Skeletal muscle satellite cell (primary cell): ENCODE measurements at regions not wholly inside any gene's neighbourhood (a gene's known extent, or its start where the extent isn't known, plus 50 kb on each side); places are given as distances from the start of the nearest gene placed in this dataset.

Source experiments
- H3K27me3 ChIP-seq: 2 replicates; pipeline ENCODE4 v1.7.0; 2013; ENCODE audit warnings: low read length; ENCODE audit not compliant: control insufficient read depth, insufficient read depth
- H3K36me3 ChIP-seq: 2 replicates; pipeline ENCODE4 v1.7.0; 2013; ENCODE audit warnings: mild to moderate bottlenecking, control low read depth, low read length; ENCODE audit not compliant: insufficient read depth
- H3K4me1 ChIP-seq: 2 replicates; pipeline ENCODE4 v1.7.0; 2013; ENCODE audit warnings: low read length; ENCODE audit not compliant: control insufficient read depth, insufficient read depth
- H3K4me2 ChIP-seq: 2 replicates; pipeline ENCODE4 v1.7.0; 2013; ENCODE audit warnings: mild to moderate bottlenecking, low read length
- H3K4me3 ChIP-seq: 2 replicates; pipeline ENCODE4 v1.7.0; 2013; ENCODE audit warnings: low read length
- H3K9ac ChIP-seq: 2 replicates; pipeline ENCODE4 v1.7.0; 2013; ENCODE audit warnings: mild to moderate bottlenecking, low read depth, low read length, moderate library complexity
- H3K9me3 ChIP-seq: replicated peaks from 2 replicates; pipeline ENCODE4 v1.7.0; 2013; ENCODE audit warnings: mild to moderate bottlenecking, control low read depth, low read length

- H3K9me3 ChIP-seq = peaks cover 17% of the 10 kb centered on the region
- H3K4me1 ChIP-seq = no peaks in the 10 kb centered on the region
- H3K4me3 ChIP-seq = no peak overlapping the region
- H3K27me3 ChIP-seq = no peaks in the 10 kb centered on the region
- no peak overlapping the region for H3K4me2 ChIP-seq
- no peak overlapping the region for H3K9ac ChIP-seq
- no peaks in the 10 kb centered on the region for H3K36me3 ChIP-seq
Measured at GRCh38 chr2:3022841-3023372, 354.7 kb downstream of the EIPR1 start.

GRCh38 chr2:3021720-3022119 lies 355.9 kb downstream of the EIPR1 start:
- H3K36me3 ChIP-seq = no peaks in the 10 kb centered on the region
- no peak overlapping the region for H3K4me3 ChIP-seq
- no peak overlapping the region for H3K4me2 ChIP-seq
- no peaks in the 10 kb centered on the region for H3K4me1 ChIP-seq
- H3K9me3 ChIP-seq = peaks cover 17% of the 10 kb centered on the region
- H3K27me3 ChIP-seq = no peaks in the 10 kb centered on the region
- H3K9ac ChIP-seq = no peak overlapping the region

GRCh38 chr2:3010001-3010400 lies 367.6 kb downstream of the EIPR1 start:
- Histone ChIP-seq H3K4me3 (no peak overlapping the region), H3K4me2 (no peak overlapping the region), H3K9me3 (no peaks in the 10 kb centered on the region), H3K36me3 (no peaks in the 10 kb centered on the region), H3K27me3 (no peaks in the 10 kb centered on the region), H3K4me1 (no peaks in the 10 kb centered on the region), H3K9ac (no peak overlapping the region)

- Histone ChIP-seq H3K36me3 (no peaks in the 10 kb centered on the region), H3K4me1 (no peaks in the 10 kb centered on the region)
Measured at GRCh38 chr2:3009483-3009882, 368.1 kb downstream of the EIPR1 start.

GRCh38 chr2:3009005-3009404 lies 368.6 kb downstream of the EIPR1 start:
- H3K27me3 ChIP-seq = no peaks in the 10 kb centered on the region
- no peak overlapping the region for H3K4me2 ChIP-seq
- no peak overlapping the region for H3K4me3 ChIP-seq
- no peaks in the 10 kb centered on the region for H3K36me3 ChIP-seq
- no peaks in the 10 kb centered on the region for H3K4me1 ChIP-seq
- H3K9ac ChIP-seq = no peak overlapping the region
- H3K9me3 ChIP-seq = no peaks in the 10 kb centered on the region

More at GRCh38 chr2:3009483-3009882, 368.1 kb downstream of the EIPR1 start:
- H3K4me2 ChIP-seq = no peak overlapping the region
- no peaks in the 10 kb centered on the region for H3K27me3 ChIP-seq
- no peak overlapping the region for H3K4me3 ChIP-seq
- no peak overlapping the region for H3K9ac ChIP-seq
- H3K9me3 ChIP-seq = no peaks in the 10 kb centered on the region

GRCh38 chr2:3008561-3008960 lies 369.1 kb downstream of the EIPR1 start:
- Histone ChIP-seq H3K4me1 (no peaks in the 10 kb centered on the region), H3K9me3 (no peaks in the 10 kb centered on the region), H3K9ac (no peak overlapping the region), H3K36me3 (no peaks in the 10 kb centered on the region), H3K4me2 (no peak overlapping the region), H3K4me3 (no peak overlapping the region), H3K27me3 (no peaks in the 10 kb centered on the region)

- H3K36me3 ChIP-seq = no peaks in the 10 kb centered on the region
- H3K27me3 ChIP-seq = no peaks in the 10 kb centered on the region
- no peaks in the 10 kb centered on the region for H3K9me3 ChIP-seq
- H3K4me2 ChIP-seq = no peak overlapping the region
- no peak overlapping the region for H3K9ac ChIP-seq
- H3K4me3 ChIP-seq = no peak overlapping the region
- no peaks in the 10 kb centered on the region for H3K4me1 ChIP-seq
Measured at GRCh38 chr2:3007135-3007534, 370.5 kb downstream of the EIPR1 start.

- Histone ChIP-seq H3K27me3 (no peaks in the 10 kb centered on the region), H3K9ac (no peak overlapping the region), H3K9me3 (no peaks in the 10 kb centered on the region), H3K4me3 (no peak overlapping the region), H3K4me1 (no peaks in the 10 kb centered on the region), H3K36me3 (no peaks in the 10 kb centered on the region), H3K4me2 (no peak overlapping the region)
Measured at GRCh38 chr2:3005859-3006501, 371.6 kb downstream of the EIPR1 start.

GRCh38 chr2:3001615-3002560 lies 375.7 kb downstream of the EIPR1 start:
- H3K4me3 ChIP-seq = no peak overlapping the region
- H3K9ac ChIP-seq = no peak overlapping the region
- no peaks in the 10 kb centered on the region for H3K9me3 ChIP-seq
- H3K4me2 ChIP-seq = peak overlapping the region; percentile 58
- H3K4me1 ChIP-seq = no peaks in the 10 kb centered on the region
- H3K27me3 ChIP-seq = no peaks in the 10 kb centered on the region
- H3K36me3 ChIP-seq = no peaks in the 10 kb centered on the region

- no peaks in the 10 kb centered on the region for H3K27me3 ChIP-seq
- H3K9ac ChIP-seq = no peak overlapping the region
- no peak overlapping the region for H3K4me2 ChIP-seq
- H3K36me3 ChIP-seq = no peaks in the 10 kb centered on the region
- H3K4me1 ChIP-seq = no peaks in the 10 kb centered on the region
- no peak overlapping the region for H3K4me3 ChIP-seq
- no peaks in the 10 kb centered on the region for H3K9me3 ChIP-seq
Measured at GRCh38 chr2:3000968-3001367, 376.6 kb downstream of the EIPR1 start.

- no peak overlapping the region for H3K4me2 ChIP-seq
- no peaks in the 10 kb centered on the region for H3K36me3 ChIP-seq
- no peaks in the 10 kb centered on the region for H3K9me3 ChIP-seq
- H3K4me3 ChIP-seq = no peak overlapping the region
- no peak overlapping the region for H3K9ac ChIP-seq
- no peaks in the 10 kb centered on the region for H3K27me3 ChIP-seq
- no peaks in the 10 kb centered on the region for H3K4me1 ChIP-seq
Measured at GRCh38 chr2:3000125-3000524, 377.5 kb downstream of the EIPR1 start.
